H1 (cell line): ENCODE measurements at regions not wholly inside any gene's neighbourhood (a gene's known extent, or its start where the extent isn't known, plus 50 kb on each side); places are given as distances from the start of the nearest gene placed in this dataset.
A peak's percentile ranks its signal among the peaks of the same experiment; 100 is the strongest.

ENCODE experiments used
- CTCF ChIA-PET: fragments of 300-600 bp; sonication (Branson Sonifier 250); formaldehyde crosslinking; loops from one replicate; lab custom pipeline; 2021; ENCODE audit not compliant: partially characterized antibody; lab: Charles Lee
- POLR2A ChIA-PET: fragments of 300-600 bp; sonication (Branson Sonifier 250); formaldehyde crosslinking; loops from one replicate; lab custom pipeline; 2021; ENCODE audit warnings: inconsistent platforms; ENCODE audit not compliant: partially characterized antibody; lab: Charles Lee
- DNase-seq, 2 experiments: peaks; one replicate each; pipeline versions ENCODE4 v3.0.0 to v3.0.0-alpha.2; 2010 to 2022; ENCODE audit warnings: low spot score in 2 of 2, low read depth in 1 of 2, mixed read lengths in 1 of 2
- FAIRE-seq: peaks from 2 replicates; lab custom pipeline; 2011; peaks lifted over from hg19 to GRCh38; lab: Jason Lieb, UNC
- H2AFZ ChIP-seq: 2 replicates; pipeline ENCODE4 v1.8.1; 2012; ENCODE audit warnings: low read length, inconsistent platforms
- H2AK5ac ChIP-seq: 2 replicates; pipeline ENCODE4 v1.6.1; 2013; ENCODE audit warnings: low read depth, low read length
- H2BK120ac ChIP-seq: replicated peaks from 2 replicates; pipeline ENCODE3; 2013; ENCODE audit warnings: low read depth, low read length, inconsistent platforms
- H2BK12ac ChIP-seq: 2 replicates; pipeline ENCODE4 v1.6.1; 2013; ENCODE audit warnings: low read depth, low read length
- H2BK15ac ChIP-seq: 2 replicates; pipeline ENCODE4 v1.6.1; 2013; ENCODE audit warnings: low read length
- H2BK20ac ChIP-seq: 2 replicates; pipeline ENCODE4 v1.6.1; 2013; ENCODE audit warnings: low read length
- H2BK5ac ChIP-seq: 2 replicates; pipeline ENCODE4 v1.6.1; 2013; ENCODE audit warnings: low read depth, low read length
- H3K14ac ChIP-seq: 2 replicates; pipeline ENCODE4 v1.6.1; 2013; ENCODE audit warnings: inconsistent platforms; ENCODE audit not compliant: insufficient read length
- H3K18ac ChIP-seq: 2 replicates; pipeline ENCODE4 v1.6.1; 2013; ENCODE audit warnings: low read length; ENCODE audit errors: extremely low read depth
- H3K23ac ChIP-seq: 2 replicates; pipeline ENCODE4 v1.6.1; 2013; ENCODE audit warnings: inconsistent platforms; ENCODE audit not compliant: insufficient read length
- H3K23me2 ChIP-seq: 2 replicates; pipeline ENCODE4 v1.6.1; 2013; ENCODE audit warnings: low read depth, low read length
- H3K27ac ChIP-seq: 2 replicates; pipeline ENCODE4 v1.6.1; 2011; ENCODE audit warnings: low read depth, low read length, inconsistent platforms
- H3K27me3 ChIP-seq, 4 experiments: replicated peaks in 1 of 4; 1 replicate in 1 of 4; 2 replicates in 3 of 4; pipeline versions ENCODE4 v1.6.1 to v1.8.1; 2011 to 2013; ENCODE audit warnings: low read length in 3 of 4, mild to moderate bottlenecking in 3 of 4, inconsistent platforms in 2 of 4, mixed read lengths in 2 of 4, moderate library complexity in 1 of 4; ENCODE audit not compliant: control insufficient read depth in 3 of 4, insufficient read depth in 3 of 4; ENCODE audit errors: extremely low read depth in 1 of 4
- H3K36me3 ChIP-seq, 4 experiments: 2 replicates each; pipeline versions ENCODE4 v1.6.1 to v1.8.1; 2011 to 2013; ENCODE audit warnings: mild to moderate bottlenecking in 4 of 4, low read length in 3 of 4, moderate library complexity in 2 of 4, control low read depth in 1 of 4, inconsistent platforms in 1 of 4; ENCODE audit not compliant: insufficient read depth in 4 of 4, control insufficient read depth in 2 of 4
- H3K4ac ChIP-seq: replicated peaks from 2 replicates; pipeline ENCODE3; 2013; ENCODE audit warnings: low read length, low read depth, mixed read lengths, inconsistent platforms; ENCODE audit not compliant: insufficient read length
- H3K4me1 ChIP-seq, 4 experiments: replicated peaks in 1 of 4; 1 replicate in 1 of 4; 2 replicates in 3 of 4; pipeline versions ENCODE4 v1.6.1 to v1.8.1; 2011 to 2013; ENCODE audit warnings: low read length in 3 of 4, inconsistent platforms in 2 of 4, mixed read lengths in 1 of 4; ENCODE audit not compliant: insufficient read depth in 4 of 4, control insufficient read depth in 3 of 4
- H3K4me2 ChIP-seq, 2 experiments: 2 replicates each; pipeline versions ENCODE4 v1.6.1 to v1.8.1; 2011 to 2013; ENCODE audit warnings: low read depth in 2 of 2, low read length in 2 of 2, control low read depth in 1 of 2, inconsistent platforms in 1 of 2, mild to moderate bottlenecking in 1 of 2; ENCODE audit not compliant: insufficient read depth in 1 of 2
- H3K4me3 ChIP-seq, 4 experiments: fragments of 200-600, 300-600 bp in 1 of 4; sonication (generic), shearing (Covaris generic), sonication (Bioruptor Twin) in 1 of 4; 2 replicates each; pipeline versions ENCODE4 v1.5.1 to v1.8.1; 2011 to 2016; ENCODE audit warnings: low read length in 4 of 4, low read depth in 3 of 4, control low read depth in 2 of 4, inconsistent platforms in 2 of 4, mild to moderate bottlenecking in 2 of 4, mixed read lengths in 1 of 4, moderate library complexity in 1 of 4; ENCODE audit not compliant: insufficient read depth in 2 of 4; ENCODE audit errors: extremely low read depth in 1 of 4
- H3K56ac ChIP-seq: replicated peaks from 2 replicates; pipeline ENCODE3; 2013; ENCODE audit warnings: low read depth, mild to moderate bottlenecking, mixed read lengths, low read length, inconsistent platforms; ENCODE audit not compliant: insufficient read length
- H3K79me1 ChIP-seq: 2 replicates; pipeline ENCODE4 v1.6.1; 2013; ENCODE audit warnings: low read depth, low read length, control low read depth
- H3K79me2 ChIP-seq, 2 experiments: 2 replicates each; pipeline versions ENCODE4 v1.6.1 to v1.8.1; 2012 to 2013; ENCODE audit warnings: low read length in 2 of 2, mild to moderate bottlenecking in 2 of 2, inconsistent platforms in 1 of 2; ENCODE audit not compliant: insufficient read depth in 2 of 2, control insufficient read depth in 1 of 2
- H3K9ac ChIP-seq, 4 experiments: replicated peaks in 1 of 4; 1 replicate in 1 of 4; 2 replicates in 3 of 4; pipeline versions ENCODE4 v1.6.1 to v1.8.1; 2011 to 2013; ENCODE audit warnings: low read depth in 3 of 4, low read length in 3 of 4, control low read depth in 2 of 4, mild to moderate bottlenecking in 2 of 4, moderate library complexity in 2 of 4, inconsistent platforms in 1 of 4; ENCODE audit errors: extremely low read depth in 1 of 4
- H3K9me3 ChIP-seq, 2 experiments: 2 replicates each; pipeline versions ENCODE4 v1.6.1 to v1.8.1; 2012 to 2013; ENCODE audit warnings: mild to moderate bottlenecking in 2 of 2, moderate library complexity in 2 of 2, control low read depth in 1 of 2, inconsistent platforms in 1 of 2, low read depth in 1 of 2, low read length in 1 of 2, mixed read lengths in 1 of 2; ENCODE audit not compliant: insufficient read depth in 2 of 2
- H4K20me1 ChIP-seq, 2 experiments: replicated peaks in 1 of 2; 2 replicates each; pipeline versions ENCODE3 to v1.8.1; 2011 to 2013; ENCODE audit warnings: inconsistent platforms in 2 of 2, low read length in 2 of 2, mild to moderate bottlenecking in 1 of 2; ENCODE audit not compliant: insufficient read depth in 2 of 2, control insufficient read depth in 1 of 2
- H4K5ac ChIP-seq: 2 replicates; pipeline ENCODE4 v1.6.1; 2013; ENCODE audit warnings: low read length, low read depth, mixed read lengths, inconsistent platforms; ENCODE audit not compliant: insufficient read length
- H4K8ac ChIP-seq: 2 replicates; pipeline ENCODE4 v1.8.0; 2013; ENCODE audit warnings: mild to moderate bottlenecking, moderate library complexity, low read length, inconsistent platforms; ENCODE audit not compliant: insufficient read depth; ENCODE audit errors: extremely low read depth
- H4K91ac ChIP-seq: replicated peaks from 2 replicates; pipeline ENCODE3; 2013; ENCODE audit warnings: low read length, mixed read lengths, inconsistent platforms; ENCODE audit not compliant: insufficient read length
- NRF1 ChIP-seq: IDR thresholded peaks from 2 replicates; pipeline ENCODE4 v1.6.1; 2011; ENCODE audit warnings: mild to moderate bottlenecking, low read depth, low read length, improper control_type of control experiment
- USF2 ChIP-seq: IDR thresholded peaks from 2 replicates; pipeline ENCODE4 v1.6.1; 2011; ENCODE audit warnings: low read length, improper control_type of control experiment
- WGBS, 2 experiments: shearing (Covaris generic) in 1 of 2; methylation state at CpG; one replicate each; pipeline versions ENCODE4 v1.1.6 to v1.1.7; 2013 to 2015; ENCODE audit warnings: low lambda C conversion rate in 2 of 2, mixed read lengths in 2 of 2, inconsistent platforms in 1 of 2, low coverage in 1 of 2, missing lambda C conversion rate in 1 of 2; ENCODE audit not compliant: insufficient replicate concordance in 2 of 2, insufficient coverage in 1 of 2, insufficient read length in 1 of 2; ENCODE audit errors: extremely low coverage in 1 of 2, missing lambda C conversion rate in 1 of 2; 5-methylcytosine and 5-hydroxymethylcytosine counted together

DNA sequence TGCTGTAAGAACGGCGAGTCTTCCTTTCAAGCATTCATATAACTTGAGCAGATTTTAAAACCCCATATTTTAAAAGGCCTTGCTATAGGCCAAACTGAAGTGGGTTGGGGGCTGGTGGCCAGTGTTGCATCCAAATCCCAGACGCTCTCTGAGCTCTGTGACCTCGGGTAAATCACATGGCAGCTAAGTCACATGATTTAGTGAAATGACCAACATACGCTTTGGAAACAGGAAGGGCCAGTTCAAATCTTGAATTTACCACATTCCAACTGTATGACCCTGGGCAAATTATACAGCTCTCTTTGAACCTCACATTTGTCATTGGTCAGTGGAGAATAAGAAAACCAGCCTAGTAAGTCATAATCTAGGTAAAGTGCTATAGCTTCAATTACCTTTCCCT, 519.3 kb downstream of the HAPSTR1 start:
- Histone ChIP-seq H2BK15ac (no peak overlapping the region), H3K9me3 (no peaks in the 10 kb centered on the region), H3K23ac (no peak overlapping the region), H3K79me2 (no peaks in the 10 kb centered on the region), H3K56ac (no peak overlapping the region), H4K20me1 (no peaks in the 10 kb centered on the region), H3K4me1 (peaks cover 0 to 4% (median 0%) of the 10 kb centered on the region in 4 experiments; a peak in 1 of 7 replicates), H2BK120ac (no peak overlapping the region), H4K8ac (no peak overlapping the region), H3K14ac (no peak overlapping the region), H3K23me2 (no peaks in the 10 kb centered on the region), H4K5ac (no peak overlapping the region), H2BK5ac (no peak overlapping the region), H3K4me2 (no peak overlapping the region), H3K79me1 (no peaks in the 10 kb centered on the region), H3K4me3 (no peak overlapping the region), H3K4ac (no peak overlapping the region), H2AK5ac (no peak overlapping the region), H2BK12ac (no peak overlapping the region), H3K27me3 (no peaks in the 10 kb centered on the region), H3K18ac (no peak overlapping the region), H4K91ac (no peak overlapping the region), H3K36me3 (no peaks in the 10 kb centered on the region), H2BK20ac (no peak overlapping the region), H3K9ac (no peak overlapping the region), H2AFZ (0 out of 2 replicates have a peak overlapping the region, but pooled peaks have one; percentile 26), H3K27ac (no peak overlapping the region)
- POLR2A ChIA-PET = no interaction called here
- DNase-seq = no peak
- CTCF ChIA-PET = interaction anchor here (1.0 to 2.0 kb wide), 6 partner anchors 11 to 312 kb away, joined by 3 to 5 read pairs (median 3); no protein-coding TSS in a partner anchor
- 93% methylated on average over 5 of the region's 5 CpGs; no CpG with 5 or more reads in 1 of the 2 experiments for WGBS, 2 experiments
- no peak for FAIRE-seq
- TF ChIP-seq NRF1 (no peak), USF2 (peak; percentile 74)
